ENCODE measurements at regions not wholly inside any gene's neighbourhood (a gene's known extent, or its start where the extent isn't known, plus 50 kb on each side); places are given as distances from the start of the nearest gene placed in this dataset.

DNA sequence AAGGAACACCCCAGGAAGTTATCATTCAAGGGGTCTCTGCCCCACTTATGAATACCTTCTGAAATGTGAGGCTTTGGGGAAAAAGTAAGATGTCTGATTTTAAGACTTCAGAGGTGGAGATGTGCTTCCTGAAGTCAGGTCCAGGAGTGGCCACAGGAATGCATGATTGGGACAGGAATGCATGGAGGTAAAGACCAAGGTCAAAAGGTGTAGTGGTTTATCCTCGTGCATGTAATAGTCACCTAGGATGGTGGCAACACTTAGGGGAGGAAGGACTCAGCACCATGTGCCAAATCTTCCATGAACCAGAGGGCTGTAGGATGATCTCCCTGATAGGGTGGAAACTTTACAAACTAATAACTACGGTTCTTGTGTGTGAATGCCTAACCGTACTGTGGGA is 217.3 kb downstream of the C12orf75 start:
- no peak for DNase-seq

DNA sequence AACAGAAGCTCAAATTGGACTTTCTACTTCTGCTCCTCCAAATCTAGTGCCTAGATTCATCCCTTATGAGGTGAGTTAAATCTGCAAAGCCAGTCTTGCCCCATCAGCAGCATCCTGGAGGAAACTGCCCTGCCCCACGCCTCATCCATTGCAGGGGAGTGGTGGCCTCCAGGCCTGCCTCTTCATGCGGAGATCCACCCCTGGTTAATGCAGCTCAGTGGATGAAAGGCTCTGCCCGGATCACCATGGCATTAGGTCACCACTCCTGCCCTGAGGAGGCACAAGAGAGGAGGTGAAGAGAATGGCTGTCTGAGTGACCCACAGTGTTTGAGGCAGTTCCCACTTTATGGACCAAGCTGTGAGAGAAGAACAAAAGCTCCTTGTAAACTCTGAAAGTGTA is 218.1 kb downstream of the C12orf75 start:
- DNase-seq, result no peak

DNA sequence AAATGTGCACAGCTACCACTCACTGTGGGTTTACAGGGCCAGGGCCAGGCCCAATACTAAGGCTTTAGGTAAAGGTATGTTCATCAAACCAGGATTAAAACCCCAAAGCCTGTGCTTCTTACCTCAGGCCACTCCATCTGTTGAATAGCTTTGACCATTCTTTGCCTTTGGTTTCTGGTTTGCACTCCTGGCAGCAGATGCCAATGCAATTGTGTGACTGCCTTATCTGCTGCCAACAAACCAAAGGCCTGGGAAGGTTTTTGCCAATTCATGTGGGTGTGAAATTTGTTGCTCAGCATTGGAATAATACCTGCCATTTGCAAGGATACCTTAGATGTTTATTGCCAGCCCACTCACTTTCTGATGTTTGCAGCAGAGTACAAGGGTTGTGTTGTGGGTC is 221.6 kb downstream of the C12orf75 start:
- DNase-seq, result no peak

DNA sequence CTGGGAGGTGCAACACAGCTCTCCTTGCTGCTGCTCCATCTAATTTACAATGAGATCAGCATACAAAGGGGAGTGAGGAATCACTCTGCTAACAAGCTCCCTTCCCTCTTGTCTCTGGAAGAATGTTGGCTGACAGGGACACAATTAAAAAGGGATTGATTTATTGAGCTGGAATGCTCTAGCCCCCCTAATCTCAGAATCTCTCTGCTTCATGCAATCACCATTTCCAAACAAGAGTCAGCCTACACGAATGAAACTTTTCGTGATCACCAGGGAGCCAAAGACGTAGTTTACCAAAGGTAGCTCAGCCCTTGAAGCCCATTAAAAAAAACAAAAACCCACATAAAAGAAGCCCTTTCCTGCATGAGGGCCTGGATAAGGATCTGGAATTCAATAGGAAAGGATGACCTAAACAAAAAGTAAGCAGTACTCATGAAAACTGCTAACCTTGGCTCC is 223.8 kb downstream of the C12orf75 start:
- no peak for DNase-seq

DNA sequence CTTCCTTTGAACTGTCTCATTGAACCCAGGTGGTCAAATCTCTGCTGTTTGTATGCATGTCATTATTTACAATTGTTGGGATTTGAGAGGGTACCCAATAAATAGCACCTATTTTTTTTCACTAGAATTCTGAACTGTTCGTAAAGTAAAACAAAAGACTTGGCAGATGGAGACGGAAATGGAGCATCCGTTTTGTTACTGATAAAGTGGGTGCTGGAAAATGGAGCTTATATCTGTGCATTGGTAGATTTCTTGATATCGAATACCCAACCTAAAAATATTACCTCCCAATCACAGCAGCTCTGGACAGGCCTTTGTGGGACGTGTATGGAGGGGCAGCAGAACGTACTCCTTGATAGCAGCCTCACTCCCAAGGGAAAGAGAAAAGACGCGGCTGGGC is 224.4 kb downstream of the C12orf75 start:
- no peak for DNase-seq

DNA sequence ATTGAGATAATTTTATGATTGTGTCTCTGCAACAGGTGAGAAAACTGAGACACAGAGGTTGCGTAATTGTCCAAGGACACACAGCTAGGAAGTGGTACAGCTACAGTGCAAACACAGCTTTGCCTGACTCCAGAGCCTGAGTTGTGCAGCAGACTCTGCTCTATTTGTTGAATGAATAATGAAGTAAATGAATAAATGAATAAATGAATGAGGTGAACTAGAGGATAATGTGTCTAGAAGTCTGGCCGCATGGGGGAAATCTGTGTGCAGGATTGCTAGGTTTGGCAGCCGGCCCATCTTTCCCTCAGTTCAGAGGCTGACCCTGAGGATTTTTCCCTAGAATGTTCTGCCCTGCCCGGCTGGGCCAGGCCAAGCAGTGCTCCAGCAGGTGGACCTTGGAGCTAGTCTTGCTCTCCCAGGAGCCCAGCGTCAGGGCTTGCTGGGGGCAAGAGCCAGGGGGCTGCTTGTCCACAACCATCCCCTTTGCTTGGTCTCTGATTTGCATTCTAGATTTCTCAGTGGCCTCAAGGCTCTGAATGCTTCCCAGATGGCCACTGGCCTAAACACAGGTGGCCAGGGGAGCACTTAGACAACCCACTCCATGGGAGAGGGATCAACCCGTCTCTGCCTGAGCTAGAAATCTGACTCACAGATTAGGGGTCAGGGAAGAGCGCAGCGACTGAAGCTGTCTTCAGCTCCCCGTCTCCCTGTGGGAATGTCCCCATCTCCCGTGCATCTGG is 225.2 kb downstream of the C12orf75 start:
- no peak for DNase-seq

DNA sequence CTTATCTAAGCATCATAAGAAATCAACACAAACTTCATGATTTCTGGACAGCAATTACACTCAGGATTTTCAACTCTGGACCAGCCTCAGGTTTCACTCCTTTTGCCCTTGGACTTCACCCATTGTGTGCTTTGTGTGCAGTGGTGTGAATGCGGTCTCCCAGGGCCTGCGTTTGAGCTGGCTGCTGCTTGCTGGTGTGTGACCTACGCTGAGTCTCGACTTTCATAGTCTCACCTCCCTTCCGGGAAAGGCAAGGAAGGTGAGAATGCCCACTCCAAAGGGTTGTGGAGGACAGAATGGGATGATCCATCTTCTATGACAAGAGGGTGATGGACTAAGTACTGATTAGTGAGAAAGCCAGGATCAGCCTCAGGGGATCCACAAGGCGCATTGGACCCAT is 228.8 kb downstream of the C12orf75 start:
- no peak for DNase-seq

DNA sequence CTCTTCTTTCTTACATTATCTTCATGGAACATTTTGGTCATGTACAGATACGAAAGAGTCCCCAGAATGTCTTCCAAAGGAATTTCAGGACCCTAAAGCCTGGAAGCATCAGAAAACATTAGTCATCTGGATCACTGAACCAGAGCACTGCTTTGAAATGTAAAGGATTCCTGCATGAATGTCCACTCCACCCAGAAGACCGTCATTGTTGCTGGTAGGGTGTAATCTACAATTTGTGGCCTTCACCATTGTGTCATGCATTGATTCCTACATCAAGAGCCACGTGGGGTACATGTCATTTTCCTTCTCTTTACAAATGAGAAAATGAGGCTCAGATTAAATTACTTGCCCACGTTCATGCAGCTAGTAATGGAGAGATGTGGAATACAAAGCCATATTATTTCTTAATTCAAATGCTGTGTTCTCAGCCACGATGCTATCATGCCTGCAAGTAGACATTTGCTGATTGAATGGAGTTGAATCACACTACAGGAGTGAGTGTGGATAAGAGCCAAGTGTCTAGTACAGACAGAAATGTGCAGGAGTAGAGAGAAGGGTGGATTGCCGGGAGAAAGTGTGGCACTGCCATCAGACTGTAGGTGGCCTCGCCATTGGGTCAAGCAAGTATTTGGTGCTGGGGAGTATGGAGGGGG is 231.2 kb downstream of the C12orf75 start:
- DNase-seq, result no peak

DNA sequence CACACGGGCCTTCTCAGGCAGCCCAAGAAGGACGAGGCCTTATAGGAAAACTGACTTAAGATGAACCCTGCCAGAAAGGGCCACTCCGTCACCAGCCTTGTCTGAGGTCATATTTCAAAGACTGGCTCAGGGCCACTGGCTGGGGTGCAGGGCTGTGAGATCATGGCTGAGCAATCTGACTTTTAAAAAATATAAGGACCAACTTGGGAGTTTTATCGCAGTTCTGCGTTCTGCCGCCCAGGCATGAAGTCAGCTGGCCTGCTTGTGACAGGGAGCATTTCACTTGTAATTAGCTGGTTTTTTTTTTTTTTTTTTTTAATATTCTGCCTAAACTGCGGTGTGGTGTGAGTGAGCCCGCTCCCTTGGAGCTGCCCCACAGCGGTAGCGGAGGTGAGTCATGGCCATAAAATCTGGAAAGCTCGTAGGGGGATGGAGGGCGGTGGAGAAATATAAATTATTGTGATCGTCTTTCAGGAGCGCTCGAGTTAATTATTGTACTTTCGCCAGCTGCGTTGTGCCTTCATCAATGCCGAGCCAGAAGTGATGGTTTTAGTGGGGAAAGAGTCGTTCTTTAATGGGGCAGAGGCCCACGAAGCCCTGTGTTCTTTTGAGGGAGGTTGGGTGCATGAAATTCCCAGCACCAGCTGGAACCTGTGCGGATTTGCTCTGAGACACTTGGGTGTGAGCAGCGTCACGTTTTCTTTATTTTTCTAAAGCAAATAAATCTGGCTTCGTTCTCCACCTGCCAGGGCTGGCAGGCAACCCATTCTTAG is 231.9 kb downstream of the C12orf75 start:
- peak; percentile 21 for DNase-seq

DNA sequence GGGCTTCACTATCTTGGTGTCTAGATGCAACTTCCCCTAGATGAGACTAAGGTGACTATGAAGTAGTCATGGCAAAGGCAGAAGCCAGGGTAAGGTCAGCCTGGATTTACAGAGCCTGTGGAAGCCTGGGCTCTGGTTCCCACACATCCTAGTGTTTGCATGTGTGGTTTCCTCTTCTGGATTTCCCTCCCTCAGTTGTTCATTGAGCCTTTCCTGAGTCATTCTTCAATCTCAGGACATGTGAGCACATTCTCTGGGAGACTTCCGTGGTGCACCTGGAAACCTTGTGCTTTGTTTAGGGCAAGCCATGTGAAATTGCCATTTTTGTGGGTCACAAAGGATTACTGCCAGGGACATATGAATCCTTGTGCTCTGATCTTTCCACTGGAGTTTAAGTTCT is 236.6 kb downstream of the C12orf75 start:
- DNase-seq, result no peak

DNA sequence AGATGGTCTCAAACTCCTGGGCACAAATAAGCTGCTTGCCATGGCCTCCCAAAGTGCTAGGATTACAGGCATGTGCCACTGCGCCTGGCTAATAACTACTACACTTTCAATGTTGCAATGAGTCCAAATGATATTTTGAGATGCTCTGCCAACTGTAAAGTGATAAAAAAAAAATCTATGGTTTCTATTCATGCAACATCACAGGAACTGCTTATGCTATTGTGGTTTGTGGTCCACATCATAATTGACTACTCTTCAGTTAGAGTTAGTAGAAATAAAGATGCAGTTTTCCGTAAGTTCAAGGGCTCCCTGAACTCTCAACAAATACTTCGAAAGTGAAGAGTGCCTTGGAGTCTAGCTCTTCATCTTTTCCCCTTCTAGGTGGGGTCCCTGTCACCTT is 239.4 kb downstream of the C12orf75 start:
- no peak for DNase-seq

DNA sequence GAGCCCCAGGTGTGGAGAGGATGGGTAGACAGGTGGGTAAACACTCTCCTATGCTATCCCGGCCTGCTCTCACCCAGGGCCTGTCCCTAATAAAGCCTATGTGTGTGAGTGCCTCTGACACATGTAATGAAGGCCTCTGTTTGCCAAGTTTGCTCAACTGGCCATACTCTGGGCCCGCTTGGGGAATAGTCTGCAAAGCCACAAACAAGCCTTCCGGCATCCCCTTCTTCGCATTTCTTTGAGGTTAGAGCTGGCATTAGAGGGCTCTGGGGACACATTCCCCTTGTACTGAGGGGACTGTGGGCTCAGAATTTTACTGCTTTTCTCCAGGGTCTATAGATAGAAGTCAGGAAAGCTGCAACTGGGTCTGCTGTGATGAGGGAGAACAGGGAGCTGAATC is 240.5 kb downstream of the C12orf75 start:
- DNase-seq, result no peak

DNA sequence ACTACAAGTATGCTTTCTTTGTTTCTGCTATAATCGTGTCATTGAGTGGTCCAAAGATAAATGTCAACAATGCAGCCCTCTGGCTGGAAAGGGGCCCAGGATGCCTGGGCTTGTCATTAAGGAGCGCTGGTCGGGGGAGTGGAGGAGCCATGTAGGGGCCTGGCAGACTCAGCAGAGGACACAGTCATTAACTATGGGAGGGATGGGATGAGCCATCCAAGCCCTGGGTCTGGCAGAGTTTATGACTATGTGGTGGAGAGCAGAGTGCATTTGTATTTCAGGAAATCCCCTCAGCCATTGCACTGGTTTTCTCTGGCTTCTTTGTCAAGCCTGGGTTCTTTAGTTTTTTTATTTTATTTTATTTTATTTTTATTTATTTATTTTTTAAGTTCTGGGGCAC is 243.1 kb downstream of the C12orf75 start:
- no peak for DNase-seq

DNA sequence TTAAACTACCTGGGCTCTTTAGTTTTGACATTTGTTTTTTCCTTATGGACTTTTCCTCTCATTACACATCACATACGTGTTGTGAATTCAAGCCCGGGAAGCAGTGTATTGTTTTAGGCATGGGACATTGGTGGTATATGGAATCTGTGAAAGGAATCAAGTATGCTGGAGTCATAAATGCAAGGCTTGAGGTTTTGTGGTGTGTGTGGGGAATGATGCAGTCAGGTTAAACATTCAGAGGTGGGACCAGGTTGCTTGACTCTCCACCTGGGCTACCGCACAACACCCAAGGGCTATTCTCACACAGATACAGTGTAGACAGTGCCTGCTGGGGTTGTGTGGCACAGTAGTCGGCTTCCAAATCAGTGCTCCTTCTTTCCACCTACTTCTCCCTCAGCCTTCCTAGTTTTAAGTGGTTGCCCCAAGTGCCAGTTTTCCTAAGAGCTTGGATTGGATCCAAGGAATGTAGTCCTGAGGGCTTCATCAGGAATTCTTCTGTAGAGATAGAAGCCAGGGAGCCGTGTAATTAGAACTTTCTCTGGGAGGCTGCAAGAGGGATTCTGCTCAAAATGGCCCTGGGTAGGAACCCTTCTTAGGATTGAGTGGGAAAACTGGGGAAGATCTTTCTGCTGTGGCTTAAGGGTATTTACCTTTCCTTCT is 243.7 kb downstream of the C12orf75 start:
- no peak for DNase-seq

DNA sequence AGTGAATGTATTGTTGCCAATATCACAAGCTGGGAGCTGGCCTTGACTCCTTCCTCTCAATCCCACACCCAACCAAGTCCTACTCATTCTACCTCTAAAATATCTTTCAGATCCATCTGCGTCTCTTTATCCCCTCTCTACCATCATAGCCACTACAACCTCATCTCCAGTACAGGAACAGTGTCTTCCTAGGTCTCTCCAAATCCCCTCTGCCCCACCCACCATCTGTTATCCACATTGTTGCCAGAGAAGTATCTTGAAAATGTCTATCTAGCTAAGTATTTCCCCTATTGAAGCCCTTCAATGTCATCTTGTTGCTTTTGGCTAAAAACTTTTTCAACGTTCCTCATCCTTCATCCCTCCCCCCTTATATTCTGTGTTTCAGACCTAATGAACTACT is 244.7 kb downstream of the C12orf75 start:
- no peak for DNase-seq

DNA sequence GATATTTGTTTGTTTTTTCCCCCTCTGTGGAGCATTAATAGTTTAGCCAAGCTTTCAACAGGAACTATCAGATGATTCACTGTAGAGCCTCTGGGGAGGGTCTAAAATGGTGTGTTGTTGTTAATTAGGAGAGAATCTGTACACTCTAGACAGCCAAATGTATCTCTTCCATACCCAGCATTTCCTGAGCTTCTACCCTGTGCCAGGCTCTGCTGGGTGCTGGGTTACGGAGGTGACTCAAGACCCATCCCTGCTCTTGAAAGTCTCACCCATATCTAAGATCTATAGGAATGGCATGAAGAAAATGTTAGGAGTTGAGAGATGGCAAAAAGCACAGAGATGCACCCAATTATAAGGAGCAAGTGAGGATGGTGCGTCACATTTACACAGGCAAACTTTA is 245.8 kb downstream of the C12orf75 start:
- DNase-seq, result no peak

DNA sequence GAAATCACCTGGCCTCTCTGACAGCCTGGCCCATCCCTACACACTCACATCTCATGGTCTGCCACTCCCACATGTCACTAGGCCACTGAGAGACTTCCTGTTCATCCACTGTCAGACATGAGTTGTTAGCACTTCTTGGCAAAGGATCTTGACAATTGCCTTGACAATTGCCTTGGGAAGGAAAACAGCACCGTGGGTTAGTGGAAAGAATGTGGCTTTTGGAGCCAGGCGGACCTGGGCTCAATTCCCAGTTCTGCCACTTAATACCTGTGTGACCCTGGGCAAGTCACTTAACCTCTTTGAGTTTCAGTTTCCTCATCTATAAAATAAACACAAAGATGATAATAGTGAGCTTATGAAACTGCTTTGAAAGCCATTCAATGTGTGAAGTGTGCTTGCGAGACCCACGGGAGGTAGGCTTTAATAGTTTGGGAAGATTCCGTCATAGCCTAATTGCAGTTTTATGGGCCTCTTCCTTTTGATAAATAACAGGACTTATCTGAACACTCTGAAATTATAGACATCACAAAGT is 250.4 kb downstream of the C12orf75 start:
- no peak for DNase-seq

DNA sequence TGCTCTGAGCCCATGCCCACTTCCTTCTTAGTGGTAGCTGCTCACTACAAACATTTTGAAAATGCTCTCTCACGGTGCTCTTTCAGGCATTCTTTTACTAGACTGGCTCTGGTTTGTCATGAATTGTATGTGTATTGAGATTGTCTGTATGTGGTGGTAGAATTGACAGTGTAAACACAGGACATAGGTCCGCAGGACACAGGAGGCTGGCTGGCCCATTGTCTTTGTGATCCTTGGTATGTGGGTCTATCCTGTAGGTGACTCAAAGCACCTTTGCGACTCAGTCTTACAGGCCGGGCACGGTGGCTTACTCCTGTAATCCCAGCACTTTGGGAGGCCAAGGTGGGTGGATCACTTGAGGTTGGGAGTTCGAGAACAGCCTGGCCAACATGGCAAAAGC is 250.9 kb downstream of the C12orf75 start:
- DNase-seq, result no peak

DNA sequence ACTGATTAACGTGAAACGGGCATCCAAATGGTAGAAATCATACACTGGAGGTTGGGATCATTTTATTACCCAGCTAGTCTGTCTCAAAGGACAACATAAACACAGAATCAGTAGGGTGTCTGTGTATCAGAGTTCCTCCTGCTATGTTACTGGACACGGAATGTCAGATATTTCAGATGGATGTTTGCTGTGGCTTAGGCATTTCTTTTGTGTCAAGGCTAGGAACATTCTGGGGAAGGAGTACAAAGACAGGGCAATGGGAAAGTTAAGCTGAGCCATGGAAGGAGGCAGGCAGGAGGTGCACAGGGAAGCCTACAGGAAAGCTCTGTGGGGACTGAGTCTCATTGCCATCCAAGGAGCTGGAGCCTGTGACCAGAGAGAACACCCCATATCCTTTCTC is 254.6 kb downstream of the C12orf75 start:
- no peak for DNase-seq

DNA sequence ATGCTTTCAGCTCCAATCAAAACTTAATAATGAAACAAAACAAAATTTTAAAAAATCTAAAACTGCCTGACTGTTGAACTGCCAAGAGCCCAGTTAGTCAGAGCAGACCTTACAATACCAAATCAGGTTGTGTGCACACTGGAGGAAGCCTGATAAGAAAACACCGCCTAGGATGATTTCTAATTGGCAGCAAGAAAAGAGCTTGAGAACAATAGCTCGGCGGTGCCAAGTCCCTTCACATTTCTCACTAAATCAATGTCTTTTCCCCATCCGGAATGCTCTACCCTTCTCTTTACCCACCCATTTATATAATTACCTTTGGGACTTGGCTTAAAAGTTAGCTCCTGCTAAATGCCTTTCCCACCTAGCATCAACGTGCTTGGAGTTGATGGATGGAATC is 256.7 kb downstream of the C12orf75 start:
- no peak for DNase-seq

DNA sequence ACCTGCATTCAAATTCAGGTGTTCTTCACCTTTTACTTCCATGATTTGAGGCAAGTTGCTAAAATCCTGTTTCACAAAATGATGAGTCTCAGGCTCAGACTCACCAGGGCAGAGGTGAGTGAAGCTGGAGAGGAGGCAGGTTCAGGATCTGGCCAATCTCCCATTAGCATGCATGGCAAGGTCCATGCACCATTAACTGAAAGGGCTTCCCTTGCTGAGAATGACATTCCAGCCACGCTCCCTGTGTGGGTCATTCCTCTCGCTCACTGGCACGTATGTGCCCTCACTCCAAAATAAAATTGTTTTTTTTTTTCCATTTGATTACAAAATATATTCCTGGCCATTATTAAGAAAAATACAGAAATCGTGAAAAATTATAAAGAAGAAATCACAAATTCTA is 257.6 kb downstream of the C12orf75 start:
- DNase-seq, result no peak

DNA sequence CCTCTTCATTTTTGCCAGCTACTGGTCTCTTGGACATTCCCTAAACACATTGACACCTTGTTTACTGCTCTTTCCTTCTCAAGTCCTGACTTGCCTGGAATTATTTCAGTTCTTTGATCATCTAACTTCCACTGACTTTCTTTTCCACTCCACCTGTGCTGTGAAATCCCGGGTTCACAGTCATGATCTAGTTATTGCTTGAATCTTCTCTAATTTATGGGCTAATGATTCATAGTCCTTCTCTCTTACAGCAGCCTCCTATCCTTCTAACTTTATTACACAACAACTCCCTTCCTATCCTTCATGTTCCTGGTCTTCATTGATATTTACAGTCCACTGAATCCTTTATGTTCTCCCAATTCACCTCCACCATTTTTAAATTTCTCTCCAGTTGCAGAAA is 260.1 kb downstream of the C12orf75 start:
- no peak for DNase-seq

DNA sequence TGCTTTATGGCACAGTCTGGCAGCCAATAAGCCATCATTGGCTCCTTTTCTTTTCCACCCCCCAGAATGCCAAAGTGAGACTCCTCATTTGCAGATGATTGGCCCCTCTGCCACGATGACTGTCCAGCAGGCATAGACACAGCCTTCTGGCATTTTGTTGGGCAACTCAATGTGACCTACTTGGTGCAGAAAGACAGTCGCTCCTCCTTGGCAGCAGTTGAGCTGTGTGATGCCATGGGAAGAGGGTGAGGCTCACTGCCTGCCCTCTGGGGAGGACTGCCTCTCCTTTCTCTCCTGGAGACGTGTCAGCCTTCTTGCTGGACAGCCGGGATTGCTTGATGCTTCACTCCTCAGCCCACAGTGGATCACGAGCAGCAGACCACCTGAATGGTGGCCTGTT is 264.9 kb downstream of the C12orf75 start:
- DNase-seq, result no peak

All from amniotic stem cell (primary cell).